C4-2B (cell line): ENCODE measurements at regions not wholly inside any gene's neighbourhood (a gene's known extent, or its start where the extent isn't known, plus 50 kb on each side); places are given as distances from the start of the nearest gene placed in this dataset.

Experiments
- ZFX ChIP-seq: fragments of 450-650 bp; IDR thresholded peaks from 2 replicates; pipeline ENCODE4 v1.6.1; 2017
- TF ChIP-seq, protein P1 (sequence below): fragments of 450-650 bp; conservative IDR thresholded peaks from 2 replicates; pipeline ENCODE4 v1.5.1; 2017; ENCODE audit warnings: mild to moderate bottlenecking

DNA sequence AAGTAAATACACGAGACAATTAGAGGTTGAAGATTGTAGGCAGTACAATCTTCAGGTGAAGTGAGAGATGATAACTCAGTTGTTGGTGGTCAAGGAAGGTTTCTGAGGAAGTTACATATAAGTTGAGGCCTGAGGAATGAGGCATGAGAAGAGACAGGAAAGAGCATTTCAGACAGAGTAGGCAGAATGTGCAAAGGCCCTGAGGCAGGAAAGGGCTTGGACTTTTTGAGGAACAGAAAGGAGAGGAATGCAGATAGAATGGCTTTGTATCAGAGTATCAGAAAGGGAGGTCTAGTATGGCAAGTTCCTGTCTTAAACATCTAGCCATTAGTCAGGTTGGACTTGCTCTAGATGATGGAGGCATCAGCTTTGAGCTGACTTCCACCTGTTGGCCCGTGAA is 122.5 kb downstream of the CAND1 start:
- TF ChIP-seq, protein P1, sequence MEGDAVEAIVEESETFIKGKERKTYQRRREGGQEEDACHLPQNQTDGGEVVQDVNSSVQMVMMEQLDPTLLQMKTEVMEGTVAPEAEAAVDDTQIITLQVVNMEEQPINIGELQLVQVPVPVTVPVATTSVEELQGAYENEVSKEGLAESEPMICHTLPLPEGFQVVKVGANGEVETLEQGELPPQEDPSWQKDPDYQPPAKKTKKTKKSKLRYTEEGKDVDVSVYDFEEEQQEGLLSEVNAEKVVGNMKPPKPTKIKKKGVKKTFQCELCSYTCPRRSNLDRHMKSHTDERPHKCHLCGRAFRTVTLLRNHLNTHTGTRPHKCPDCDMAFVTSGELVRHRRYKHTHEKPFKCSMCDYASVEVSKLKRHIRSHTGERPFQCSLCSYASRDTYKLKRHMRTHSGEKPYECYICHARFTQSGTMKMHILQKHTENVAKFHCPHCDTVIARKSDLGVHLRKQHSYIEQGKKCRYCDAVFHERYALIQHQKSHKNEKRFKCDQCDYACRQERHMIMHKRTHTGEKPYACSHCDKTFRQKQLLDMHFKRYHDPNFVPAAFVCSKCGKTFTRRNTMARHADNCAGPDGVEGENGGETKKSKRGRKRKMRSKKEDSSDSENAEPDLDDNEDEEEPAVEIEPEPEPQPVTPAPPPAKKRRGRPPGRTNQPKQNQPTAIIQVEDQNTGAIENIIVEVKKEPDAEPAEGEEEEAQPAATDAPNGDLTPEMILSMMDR: no peak
- no peak for TF ChIP-seq ZFX
